Activated CD4-positive, alpha-beta T cell treated with anti-CD3 and anti-CD28 coated beads, Interleukin-10, Interleukin-2, amounts not matched to agents 100 ng/mL and 50 ng/mL, durations not matched to agents 16 hours and 8 hours (primary cell): ENCODE measurements at regions not wholly inside any gene's neighbourhood (a gene's known extent, or its start where the extent isn't known, plus 50 kb on each side); places are given as distances from the start of the nearest gene placed in this dataset.

Experiments
- DNase-seq: peaks from one replicate; pipeline ENCODE4 v3.0.0-alpha.2; 2020

- DNase-seq, result no peak
These were observed 351.2 kb downstream of the CDH2 start for GRCh38 chr18:27825689-27826088.

DNA sequence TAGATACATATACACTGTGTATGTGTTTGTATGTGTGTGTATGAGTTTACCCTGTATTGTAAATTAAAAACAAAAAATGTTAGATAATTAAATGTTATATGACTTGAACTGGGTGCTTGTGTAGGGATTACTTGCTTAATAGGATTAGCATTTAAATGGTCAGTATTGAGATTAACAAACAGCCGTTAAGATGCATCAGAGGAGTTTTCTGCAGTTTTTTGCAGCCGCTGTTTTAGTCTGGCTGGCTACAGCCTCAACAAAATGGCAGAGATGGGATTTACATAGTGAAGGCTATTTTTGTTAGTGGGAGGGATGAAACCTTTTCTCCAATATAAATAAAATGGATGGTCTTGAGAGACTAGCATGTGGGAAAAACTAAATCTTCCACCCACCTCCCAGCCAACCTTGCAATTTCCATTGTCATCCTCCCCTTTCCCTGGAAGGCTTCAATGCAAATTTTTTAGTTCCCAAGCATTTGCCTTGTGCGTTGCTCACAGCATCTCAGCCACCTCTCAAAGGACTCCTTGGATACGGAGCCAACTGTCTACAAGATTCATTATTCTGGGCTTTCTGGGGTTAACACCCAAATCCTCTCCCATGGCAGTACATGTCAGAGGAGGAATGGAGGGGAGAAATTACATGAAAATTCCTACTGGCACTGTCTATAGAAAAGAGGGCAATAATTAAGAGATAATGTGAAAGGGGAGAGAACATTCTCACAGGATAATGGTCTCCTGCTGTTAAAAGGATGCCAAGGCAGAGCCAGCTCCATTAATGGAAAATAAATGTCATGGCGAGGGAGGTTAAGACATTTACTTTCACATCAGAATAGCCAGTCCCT is 351.9 kb downstream of the CDH2 start:
- DNase-seq, result no peak

GRCh38 chr18:27824275-27824674 is 352.7 kb downstream of the CDH2 start:
- no peak for DNase-seq

GRCh38 chr18:27823053-27823452 is 353.9 kb downstream of the CDH2 start:
- DNase-seq, result no peak

GRCh38 chr18:27808683-27809082 is 368.2 kb downstream of the CDH2 start:
- DNase-seq, result no peak

- no peak for DNase-seq
These were observed 373.0 kb downstream of the CDH2 start for GRCh38 chr18:27803957-27804356.

DNA sequence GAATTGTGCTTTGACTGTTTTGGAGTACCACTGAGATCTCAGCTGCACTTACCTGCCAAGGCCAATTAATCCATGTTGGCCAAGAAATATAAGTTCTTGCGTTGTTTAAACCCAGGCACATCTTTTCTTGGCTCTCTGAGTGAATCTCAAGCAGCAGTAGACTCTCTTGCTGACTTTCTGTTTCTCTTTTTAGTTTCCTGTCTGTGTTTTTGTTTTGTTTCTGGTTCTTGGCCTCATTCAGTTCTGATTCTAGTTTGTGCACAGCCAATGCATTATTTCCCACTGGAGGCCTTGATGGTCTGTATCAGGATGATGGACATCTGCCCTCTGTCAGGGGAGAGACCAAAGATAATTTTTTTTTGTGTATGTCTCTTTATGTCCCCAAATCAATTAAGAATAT is 379.4 kb downstream of the CDH2 start:
- no peak for DNase-seq

GRCh38 chr18:27794181-27794926 is 382.6 kb downstream of the CDH2 start:
- DNase-seq, result no peak

- no peak for DNase-seq
These were observed 383.7 kb downstream of the CDH2 start for GRCh38 chr18:27793013-27793785.

GRCh38 chr18:27789406-27789805 is 387.5 kb downstream of the CDH2 start:
- DNase-seq, result no peak

- no peak for DNase-seq
These were observed 389.4 kb downstream of the CDH2 start for GRCh38 chr18:27787547-27787946.

DNA sequence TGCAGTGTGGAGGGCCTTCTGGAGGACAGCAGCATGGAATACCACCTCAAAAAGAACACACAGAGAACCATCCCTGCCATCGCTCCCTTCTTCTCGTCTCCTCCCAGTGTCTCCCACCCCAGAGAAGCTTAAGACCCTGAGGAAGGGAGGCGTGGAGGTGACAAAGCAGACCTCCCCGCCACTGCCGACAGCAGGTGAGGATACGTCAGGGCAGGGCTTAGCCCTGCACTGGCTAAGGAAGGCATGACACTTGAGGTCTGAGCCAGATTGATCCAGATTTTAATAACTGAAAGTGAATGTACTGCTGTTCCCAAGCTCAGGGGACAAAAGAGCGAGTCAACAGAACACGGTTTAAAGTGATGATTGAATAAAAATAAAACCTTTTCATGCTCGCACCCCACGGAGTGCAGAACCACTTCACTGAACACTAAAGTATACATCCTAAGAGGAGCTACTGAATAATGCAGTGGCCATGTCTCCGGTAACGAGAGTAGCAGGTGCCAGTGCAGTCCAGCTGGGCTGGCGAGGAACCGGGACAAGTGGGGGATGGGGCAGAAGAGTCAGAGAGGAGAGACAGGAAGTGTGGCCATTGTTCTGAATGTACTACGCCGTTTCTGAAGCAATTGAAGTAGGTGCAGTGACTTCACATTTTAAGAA is 391.0 kb downstream of the CDH2 start:
- DNase-seq, result no peak

DNA sequence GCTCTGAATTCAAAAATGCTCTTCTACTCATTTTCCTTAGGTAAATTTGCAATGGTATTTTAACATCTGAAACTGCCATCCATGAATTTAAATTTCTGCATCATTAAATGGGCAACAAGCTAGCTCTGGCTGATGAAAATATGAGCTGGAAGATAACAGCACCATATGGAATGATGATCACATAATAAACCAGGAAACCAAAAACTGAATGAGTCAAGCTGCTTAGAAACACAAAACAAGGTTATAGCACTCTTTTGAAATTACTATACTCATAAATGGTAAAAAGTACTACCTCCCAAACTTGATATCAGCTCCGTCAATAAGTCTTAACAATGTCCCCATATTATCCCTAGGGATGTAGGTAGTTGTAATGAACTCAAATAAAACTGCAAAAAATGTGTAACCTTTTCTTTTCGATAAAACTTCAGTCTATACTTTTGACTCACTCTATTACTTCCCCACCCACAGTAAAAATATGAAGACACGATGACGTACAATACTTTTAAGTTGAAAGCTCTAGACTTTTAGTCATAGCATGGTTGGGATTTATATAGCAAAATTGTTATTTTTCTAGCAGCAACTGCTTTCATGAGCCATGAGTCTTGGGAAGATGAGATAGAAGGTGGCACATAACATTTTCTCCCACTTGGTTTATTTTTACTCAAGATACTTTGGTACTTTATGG is 396.7 kb downstream of the CDH2 start:
- no peak for DNase-seq

DNA sequence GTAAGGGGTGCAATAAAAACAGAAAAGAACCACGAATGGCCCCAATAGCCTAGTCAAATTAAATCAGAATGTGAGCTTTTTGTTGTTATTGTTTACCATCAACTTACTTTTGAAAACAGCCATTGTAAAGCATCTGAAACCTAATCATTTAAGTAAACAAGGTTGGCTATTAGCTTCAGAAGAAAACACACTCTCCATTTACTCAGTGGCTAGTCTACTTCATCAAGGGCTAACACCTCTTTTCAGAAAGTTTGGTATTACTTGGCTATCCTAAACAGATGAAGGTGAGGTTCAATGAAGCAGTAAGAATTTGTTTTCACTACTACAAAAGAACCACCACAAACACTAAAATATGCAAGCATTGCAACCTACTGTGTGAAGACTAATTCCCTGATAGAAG is 398.0 kb downstream of the CDH2 start:
- no peak for DNase-seq

DNA sequence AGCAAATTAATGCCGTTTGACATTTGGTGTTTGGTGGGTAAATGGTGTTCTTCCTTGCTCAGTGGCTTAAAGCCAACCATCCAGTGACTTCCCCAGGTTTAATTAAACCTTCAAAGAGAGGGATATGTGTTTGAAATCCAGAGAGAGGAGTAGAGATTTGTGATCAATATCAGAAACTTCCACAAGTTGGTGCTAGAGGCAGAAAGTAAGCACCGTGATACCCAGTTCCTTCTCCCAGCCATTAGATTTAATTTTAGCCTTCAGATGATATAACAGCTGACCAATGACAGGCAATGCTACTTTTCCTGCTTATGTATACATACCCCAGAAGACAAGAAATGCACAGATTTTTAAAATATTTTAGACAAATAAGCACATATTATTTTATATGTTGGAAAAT is 398.5 kb downstream of the CDH2 start:
- DNase-seq, result no peak

DNA sequence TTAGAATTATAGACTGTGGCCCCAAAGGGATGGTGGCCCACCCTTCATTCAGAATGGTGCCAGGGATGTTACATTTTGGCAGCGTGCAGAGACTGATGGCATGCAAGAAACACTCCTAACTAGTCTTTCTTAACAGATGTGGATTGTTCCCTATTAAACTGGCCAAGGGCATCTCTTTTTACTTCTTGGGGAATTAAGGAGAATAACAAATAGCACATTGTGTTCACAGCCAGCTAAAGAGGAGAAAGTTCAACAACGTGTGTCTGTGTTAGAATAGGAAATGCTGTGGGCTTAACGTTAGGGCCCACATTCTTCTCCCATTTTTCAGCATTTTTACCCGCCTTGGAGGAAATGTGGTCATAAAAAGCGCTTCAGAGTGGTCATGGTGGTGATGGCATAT is 404.8 kb downstream of the CDH2 start:
- no peak for DNase-seq

DNA sequence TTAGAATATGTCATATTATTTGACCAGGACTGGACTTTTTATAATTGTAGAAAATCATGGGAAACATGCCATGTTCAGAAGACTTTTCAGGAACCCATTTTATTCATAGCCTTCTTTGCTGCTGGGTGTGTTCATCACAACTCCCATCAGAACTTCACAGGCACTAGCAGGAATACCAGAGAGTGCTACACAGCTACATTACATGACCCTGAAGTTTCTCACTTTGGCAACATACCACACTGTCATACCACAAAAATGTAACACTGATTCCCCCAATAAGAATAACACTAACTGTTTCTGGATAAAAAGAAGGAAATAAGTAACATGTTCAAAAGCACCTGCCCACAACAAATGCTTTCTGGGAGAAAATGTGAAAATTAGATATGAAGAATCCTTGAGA is 405.4 kb downstream of the CDH2 start:
- DNase-seq, result no peak

DNA sequence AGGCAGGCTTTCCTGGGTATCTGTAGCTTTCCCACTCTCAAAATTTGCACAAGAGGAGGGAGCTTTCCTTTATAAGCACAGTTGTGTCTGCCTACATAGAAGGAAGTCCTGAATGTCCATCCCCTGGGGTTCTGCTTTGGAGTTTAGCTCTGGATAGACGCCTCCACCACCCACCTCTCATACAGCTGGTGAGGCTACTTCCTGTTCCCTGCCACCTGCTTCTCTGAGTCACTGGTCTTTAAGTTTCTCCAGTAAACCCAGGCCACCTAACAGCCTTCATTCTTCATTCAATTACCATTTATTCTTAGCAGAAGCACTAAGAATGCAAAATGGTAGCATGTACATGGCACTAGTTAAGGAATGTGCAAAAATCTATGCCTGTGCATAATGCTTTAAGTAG is 407.8 kb downstream of the CDH2 start:
- no peak for DNase-seq

- DNase-seq, result no peak
These were observed 413.0 kb downstream of the CDH2 start for GRCh38 chr18:27763936-27764335.

DNA sequence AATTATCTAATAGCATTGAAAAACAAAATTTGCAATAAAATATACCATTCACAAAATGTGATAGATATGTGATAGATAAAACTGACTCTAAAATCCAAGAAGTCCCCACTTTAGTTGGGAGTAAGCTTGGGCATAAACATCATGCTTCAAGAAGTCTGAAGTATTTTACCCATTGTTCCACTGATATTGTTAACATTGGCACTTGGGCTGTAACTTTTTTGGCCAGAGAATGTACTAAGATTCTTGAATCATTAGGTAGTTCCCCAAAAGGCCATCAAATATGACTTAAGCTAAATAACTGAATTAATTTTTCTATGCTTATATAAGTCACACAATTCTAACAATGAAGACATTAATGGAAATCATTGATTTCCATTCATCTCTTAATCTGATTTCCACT is 413.6 kb downstream of the CDH2 start:
- DNase-seq, result no peak

DNA sequence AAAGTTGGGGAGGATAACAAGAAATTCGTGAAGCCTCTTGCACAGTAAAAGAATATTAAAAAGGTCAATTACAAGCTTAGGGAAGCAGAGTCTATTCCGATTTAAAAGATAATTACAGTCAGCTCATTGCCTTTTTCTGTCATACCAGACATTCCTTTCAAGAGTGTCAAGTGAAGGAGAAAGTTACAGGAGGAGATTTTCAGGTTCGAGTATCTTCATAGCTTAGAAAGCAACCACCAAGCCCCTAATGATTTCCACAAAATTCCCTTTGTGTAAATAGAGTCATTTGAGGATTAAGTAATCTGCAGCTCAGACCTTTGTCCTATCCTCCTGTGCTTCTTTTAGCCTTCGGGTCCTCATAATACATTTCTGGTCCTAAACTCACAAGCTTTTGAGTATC is 414.9 kb downstream of the CDH2 start:
- DNase-seq, result no peak

DNA sequence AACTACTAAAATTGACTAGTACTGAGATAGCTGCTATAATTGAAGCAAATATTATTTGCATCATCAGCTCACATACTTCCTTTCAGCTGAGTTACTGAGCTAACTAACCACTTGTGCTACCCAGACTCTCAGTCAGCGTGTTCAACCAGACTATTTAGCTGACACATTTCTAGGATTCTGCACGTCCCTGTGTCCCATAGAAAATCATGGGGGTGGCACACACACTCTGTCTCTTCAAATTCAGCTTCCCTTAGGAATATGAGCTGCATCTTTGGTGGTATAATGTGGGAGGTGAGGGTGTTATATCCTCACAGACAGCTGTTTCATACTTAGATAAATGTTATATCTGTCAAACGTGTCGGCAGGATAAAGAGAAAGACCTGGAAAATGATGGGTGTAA is 424.0 kb downstream of the CDH2 start:
- no peak for DNase-seq

DNA sequence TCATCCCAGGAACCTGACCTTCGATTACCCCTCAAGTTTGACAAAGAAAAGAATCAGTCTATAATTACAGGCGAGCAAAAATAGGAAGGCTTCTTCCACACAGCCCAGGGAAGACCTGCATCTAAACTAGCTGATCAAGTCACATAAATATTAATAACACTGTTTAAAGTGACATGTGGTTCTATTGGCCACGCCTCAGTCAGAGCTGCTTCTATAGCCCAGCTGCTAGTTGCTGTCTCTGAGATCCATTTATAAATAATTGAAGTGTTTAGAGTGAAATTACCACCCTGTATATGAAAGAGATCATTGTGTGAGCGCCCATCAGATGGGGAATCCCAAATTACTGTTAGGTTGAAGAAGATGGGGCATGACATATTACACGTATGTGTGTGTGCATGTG is 426.0 kb downstream of the CDH2 start:
- no peak for DNase-seq
